HL-60 (cell line): ENCODE measurements at regions not wholly inside any gene's neighbourhood (a gene's known extent, or its start where the extent isn't known, plus 50 kb on each side); places are given as distances from the start of the nearest gene placed in this dataset.

ENCODE experiments used
- GABPA ChIP-seq: IDR thresholded peaks from 2 replicates; pipeline ENCODE4 v1.6.1; 2012; ENCODE audit warnings: low read depth
- POLR2AphosphoS5 ChIP-seq: IDR thresholded peaks from 2 replicates; pipeline ENCODE4 v1.6.1; 2012; ENCODE audit warnings: low read depth
- SPI1 ChIP-seq: IDR thresholded peaks from 2 replicates; pipeline ENCODE4 v1.6.1; 2012; ENCODE audit warnings: low read depth, mild to moderate bottlenecking, borderline replicate concordance
- TF ChIP-seq, protein P1 (sequence below): IDR thresholded peaks from one replicate; pipeline ENCODE4 v1.5.1; 2011; ENCODE audit warnings: low read length, control low read depth, inconsistent platforms; ENCODE audit not compliant: insufficient read depth
- TF ChIP-seq, protein P2 (sequence below): IDR thresholded peaks from 2 replicates; pipeline ENCODE4 v1.6.1; 2012; ENCODE audit warnings: low read depth; ENCODE audit not compliant: insufficient replicate concordance

DNA sequence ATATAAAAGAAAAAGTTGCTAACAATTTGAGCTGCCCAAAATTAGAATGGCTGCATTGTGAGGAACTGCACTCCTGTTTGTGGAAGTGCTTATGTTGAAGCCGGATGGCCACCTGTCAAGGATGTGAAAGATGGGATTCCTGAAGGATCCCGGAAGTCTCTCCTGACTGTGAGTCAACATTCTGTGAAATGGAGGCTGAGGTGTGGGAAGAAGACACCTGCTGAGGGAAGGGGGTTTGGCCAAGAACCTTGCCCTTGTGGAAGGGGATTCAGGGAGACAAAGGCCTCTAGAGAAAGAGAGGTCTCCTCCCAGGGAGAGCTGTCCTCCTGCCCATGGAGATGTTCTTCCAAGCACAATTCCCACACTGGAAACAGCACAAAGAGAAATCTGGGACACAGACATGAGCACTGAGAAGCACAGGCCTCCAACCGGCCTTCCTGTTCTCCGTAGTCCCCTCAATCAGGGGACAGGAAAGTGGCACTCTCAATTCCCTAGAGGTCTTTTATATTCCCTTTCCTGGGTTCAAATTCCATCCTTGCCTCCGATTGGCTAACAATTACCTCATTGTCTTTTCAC, 70.5 kb downstream of the CD2 start:
- no peak for TF ChIP-seq POLR2AphosphoS5
- TF ChIP-seq, protein P1, sequence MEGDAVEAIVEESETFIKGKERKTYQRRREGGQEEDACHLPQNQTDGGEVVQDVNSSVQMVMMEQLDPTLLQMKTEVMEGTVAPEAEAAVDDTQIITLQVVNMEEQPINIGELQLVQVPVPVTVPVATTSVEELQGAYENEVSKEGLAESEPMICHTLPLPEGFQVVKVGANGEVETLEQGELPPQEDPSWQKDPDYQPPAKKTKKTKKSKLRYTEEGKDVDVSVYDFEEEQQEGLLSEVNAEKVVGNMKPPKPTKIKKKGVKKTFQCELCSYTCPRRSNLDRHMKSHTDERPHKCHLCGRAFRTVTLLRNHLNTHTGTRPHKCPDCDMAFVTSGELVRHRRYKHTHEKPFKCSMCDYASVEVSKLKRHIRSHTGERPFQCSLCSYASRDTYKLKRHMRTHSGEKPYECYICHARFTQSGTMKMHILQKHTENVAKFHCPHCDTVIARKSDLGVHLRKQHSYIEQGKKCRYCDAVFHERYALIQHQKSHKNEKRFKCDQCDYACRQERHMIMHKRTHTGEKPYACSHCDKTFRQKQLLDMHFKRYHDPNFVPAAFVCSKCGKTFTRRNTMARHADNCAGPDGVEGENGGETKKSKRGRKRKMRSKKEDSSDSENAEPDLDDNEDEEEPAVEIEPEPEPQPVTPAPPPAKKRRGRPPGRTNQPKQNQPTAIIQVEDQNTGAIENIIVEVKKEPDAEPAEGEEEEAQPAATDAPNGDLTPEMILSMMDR: no peak
- TF ChIP-seq, protein P2, sequence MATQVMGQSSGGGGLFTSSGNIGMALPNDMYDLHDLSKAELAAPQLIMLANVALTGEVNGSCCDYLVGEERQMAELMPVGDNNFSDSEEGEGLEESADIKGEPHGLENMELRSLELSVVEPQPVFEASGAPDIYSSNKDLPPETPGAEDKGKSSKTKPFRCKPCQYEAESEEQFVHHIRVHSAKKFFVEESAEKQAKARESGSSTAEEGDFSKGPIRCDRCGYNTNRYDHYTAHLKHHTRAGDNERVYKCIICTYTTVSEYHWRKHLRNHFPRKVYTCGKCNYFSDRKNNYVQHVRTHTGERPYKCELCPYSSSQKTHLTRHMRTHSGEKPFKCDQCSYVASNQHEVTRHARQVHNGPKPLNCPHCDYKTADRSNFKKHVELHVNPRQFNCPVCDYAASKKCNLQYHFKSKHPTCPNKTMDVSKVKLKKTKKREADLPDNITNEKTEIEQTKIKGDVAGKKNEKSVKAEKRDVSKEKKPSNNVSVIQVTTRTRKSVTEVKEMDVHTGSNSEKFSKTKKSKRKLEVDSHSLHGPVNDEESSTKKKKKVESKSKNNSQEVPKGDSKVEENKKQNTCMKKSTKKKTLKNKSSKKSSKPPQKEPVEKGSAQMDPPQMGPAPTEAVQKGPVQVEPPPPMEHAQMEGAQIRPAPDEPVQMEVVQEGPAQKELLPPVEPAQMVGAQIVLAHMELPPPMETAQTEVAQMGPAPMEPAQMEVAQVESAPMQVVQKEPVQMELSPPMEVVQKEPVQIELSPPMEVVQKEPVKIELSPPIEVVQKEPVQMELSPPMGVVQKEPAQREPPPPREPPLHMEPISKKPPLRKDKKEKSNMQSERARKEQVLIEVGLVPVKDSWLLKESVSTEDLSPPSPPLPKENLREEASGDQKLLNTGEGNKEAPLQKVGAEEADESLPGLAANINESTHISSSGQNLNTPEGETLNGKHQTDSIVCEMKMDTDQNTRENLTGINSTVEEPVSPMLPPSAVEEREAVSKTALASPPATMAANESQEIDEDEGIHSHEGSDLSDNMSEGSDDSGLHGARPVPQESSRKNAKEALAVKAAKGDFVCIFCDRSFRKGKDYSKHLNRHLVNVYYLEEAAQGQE: no peak
- no peak for TF ChIP-seq GABPA
- TF ChIP-seq SPI1: no peak
